ENCODE measurements at regions not wholly inside any gene's neighbourhood (a gene's known extent, or its start where the extent isn't known, plus 50 kb on each side); places are given as distances from the start of the nearest gene placed in this dataset.

DNA sequence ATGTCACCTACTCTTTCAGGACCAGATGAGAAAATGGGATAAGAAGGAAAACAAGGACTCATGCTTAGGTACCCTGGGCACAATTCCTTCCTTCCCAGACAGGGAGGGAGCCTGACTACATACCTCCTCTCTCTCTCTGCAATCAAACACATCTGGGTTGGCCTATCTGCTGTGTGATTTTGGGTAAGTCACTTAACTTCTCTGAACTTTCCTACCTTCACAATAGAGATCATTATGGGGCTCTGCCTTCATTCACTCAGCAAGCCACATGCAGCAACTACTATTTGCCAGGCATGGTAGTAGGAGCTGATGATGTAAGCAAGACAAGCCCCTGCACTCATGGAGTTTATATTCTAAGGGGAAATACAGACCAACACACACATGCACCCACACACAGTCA lies 251.2 kb downstream of the SHQ1 start:
- no peak overlapping the region for H3K4me2 ChIP-seq (ENCODE audit: low read length)
- no peak overlapping the region for H3K4me3 ChIP-seq (ENCODE audit: insufficient read depth, low read depth, low read length)
- peaks cover 22% of the 10 kb centered on the region for H3K27me3 ChIP-seq (ENCODE audit: insufficient read depth, low read length)
- H3K9me3 ChIP-seq (ENCODE audit: insufficient read depth, low read depth, low read length), result no peaks in the 10 kb centered on the region
- H3K9ac ChIP-seq (ENCODE audit: low read length), result no peak overlapping the region
- Mint-ChIP-seq H3K27me3 (ENCODE audit: low read depth, unreplicated experiment) (peaks cover 37% of the 10 kb centered on the region), H3K36me3 (ENCODE audit: low read depth, unreplicated experiment) (peaks cover 2% of the 10 kb centered on the region), H3K9me3 (ENCODE audit: unreplicated experiment) (no peaks in the 10 kb centered on the region), H3K4me3 (ENCODE audit: unreplicated experiment) (no peak overlapping the region), H3K4me1 (ENCODE audit: low read depth, unreplicated experiment) (peaks cover 17% of the 10 kb centered on the region), H3K27ac (ENCODE audit: unreplicated experiment) (no peak overlapping the region)
- H4K20me1 ChIP-seq (ENCODE audit: insufficient read depth, low read length), result no peaks in the 10 kb centered on the region
- FAIRE-seq (no peak), DNase-seq (ENCODE audit: low read depth) (no peak)
- H2AFZ ChIP-seq (ENCODE audit: low read depth, low read length), result no peak overlapping the region
- no peak overlapping the region for H3K27ac ChIP-seq (ENCODE audit: low read depth, low read length)
- H3K79me2 ChIP-seq (ENCODE audit: insufficient read depth, low read length), result no peaks in the 10 kb centered on the region
- peaks cover 9% of the 10 kb centered on the region for H3K4me1 ChIP-seq (ENCODE audit: insufficient read depth, low read length)
- TF ChIP-seq EZH2 (IDR thresholded peaks at IDR 0.05; ENCODE audit: insufficient read depth, low read length), result no peak
- TF ChIP-seq, protein P1, sequence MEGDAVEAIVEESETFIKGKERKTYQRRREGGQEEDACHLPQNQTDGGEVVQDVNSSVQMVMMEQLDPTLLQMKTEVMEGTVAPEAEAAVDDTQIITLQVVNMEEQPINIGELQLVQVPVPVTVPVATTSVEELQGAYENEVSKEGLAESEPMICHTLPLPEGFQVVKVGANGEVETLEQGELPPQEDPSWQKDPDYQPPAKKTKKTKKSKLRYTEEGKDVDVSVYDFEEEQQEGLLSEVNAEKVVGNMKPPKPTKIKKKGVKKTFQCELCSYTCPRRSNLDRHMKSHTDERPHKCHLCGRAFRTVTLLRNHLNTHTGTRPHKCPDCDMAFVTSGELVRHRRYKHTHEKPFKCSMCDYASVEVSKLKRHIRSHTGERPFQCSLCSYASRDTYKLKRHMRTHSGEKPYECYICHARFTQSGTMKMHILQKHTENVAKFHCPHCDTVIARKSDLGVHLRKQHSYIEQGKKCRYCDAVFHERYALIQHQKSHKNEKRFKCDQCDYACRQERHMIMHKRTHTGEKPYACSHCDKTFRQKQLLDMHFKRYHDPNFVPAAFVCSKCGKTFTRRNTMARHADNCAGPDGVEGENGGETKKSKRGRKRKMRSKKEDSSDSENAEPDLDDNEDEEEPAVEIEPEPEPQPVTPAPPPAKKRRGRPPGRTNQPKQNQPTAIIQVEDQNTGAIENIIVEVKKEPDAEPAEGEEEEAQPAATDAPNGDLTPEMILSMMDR (IDR thresholded peaks at IDR 0.05; ENCODE audit: insufficient read depth, low read depth, low read length), result no peak
- no peaks in the 10 kb centered on the region for H3K36me3 ChIP-seq (ENCODE audit: insufficient read depth, low read length)

DNA sequence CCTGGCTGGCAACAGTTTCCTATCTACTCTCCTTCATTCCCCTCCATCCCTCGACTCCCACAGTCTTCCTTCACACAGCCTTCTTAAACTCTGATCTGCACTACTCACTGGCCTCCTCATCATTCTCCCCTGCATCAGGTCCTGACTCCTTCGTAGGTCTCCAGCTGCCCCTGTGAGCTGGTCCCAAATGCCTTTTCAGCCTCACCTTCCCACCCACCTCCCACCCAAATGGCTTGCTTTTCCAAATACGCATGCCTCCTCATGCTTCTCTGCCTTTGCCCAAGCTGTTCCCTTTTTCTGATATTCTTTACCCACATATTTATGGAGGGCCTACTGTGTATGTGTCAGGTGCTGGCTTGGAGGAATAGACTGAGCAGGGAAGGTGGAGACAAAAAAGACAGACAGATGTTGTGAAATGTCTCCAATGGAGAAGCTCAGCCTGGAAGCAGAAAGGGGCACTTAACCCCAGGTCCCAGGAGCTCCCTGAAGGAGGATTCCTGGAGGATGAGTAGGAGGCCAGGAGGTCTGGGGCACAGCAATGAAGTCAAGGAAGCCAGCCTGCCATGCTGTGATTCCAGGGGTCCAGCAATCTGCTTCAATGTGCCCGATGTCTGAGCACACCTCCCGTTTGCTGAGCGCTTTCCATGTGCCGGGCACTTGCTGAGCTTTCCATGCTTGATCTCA lies 252.2 kb downstream of the SHQ1 start:
- peaks cover 19% of the 10 kb centered on the region for H3K4me1 ChIP-seq (ENCODE audit: insufficient read depth, low read length)
- DNase-seq (ENCODE audit: low read depth), result no peak
- H2AFZ ChIP-seq (ENCODE audit: low read depth, low read length), result no peak overlapping the region
- Mint-ChIP-seq H3K4me1 (ENCODE audit: low read depth, unreplicated experiment) (peaks cover 26% of the 10 kb centered on the region), H3K36me3 (ENCODE audit: low read depth, unreplicated experiment) (peaks cover 2% of the 10 kb centered on the region), H3K27ac (ENCODE audit: unreplicated experiment) (peak overlapping the region; percentile 77), H3K27me3 (ENCODE audit: low read depth, unreplicated experiment) (peaks cover 28% of the 10 kb centered on the region), H3K9me3 (ENCODE audit: unreplicated experiment) (no peaks in the 10 kb centered on the region), H3K4me3 (ENCODE audit: unreplicated experiment) (no peak overlapping the region)
- H3K79me2 ChIP-seq (ENCODE audit: insufficient read depth, low read length), result no peaks in the 10 kb centered on the region
- no peak overlapping the region for H3K4me3 ChIP-seq (ENCODE audit: insufficient read depth, low read depth, low read length)
- H3K36me3 ChIP-seq (ENCODE audit: insufficient read depth, low read length), result no peaks in the 10 kb centered on the region
- TF ChIP-seq, protein P1 (IDR thresholded peaks at IDR 0.05; ENCODE audit: insufficient read depth, low read depth, low read length), result no peak
- TF ChIP-seq EZH2 (IDR thresholded peaks at IDR 0.05; ENCODE audit: insufficient read depth, low read length), result no peak
- FAIRE-seq, result no peak
- no peak overlapping the region for H3K27ac ChIP-seq (ENCODE audit: low read depth, low read length)
- no peaks in the 10 kb centered on the region for H3K9me3 ChIP-seq (ENCODE audit: insufficient read depth, low read depth, low read length)
- peaks cover 19% of the 10 kb centered on the region for H3K27me3 ChIP-seq (ENCODE audit: insufficient read depth, low read length)
- no peak overlapping the region for H3K9ac ChIP-seq (ENCODE audit: low read length)
- no peak overlapping the region for H3K4me2 ChIP-seq (ENCODE audit: low read length)
- H4K20me1 ChIP-seq (ENCODE audit: insufficient read depth, low read length), result no peaks in the 10 kb centered on the region

DNA sequence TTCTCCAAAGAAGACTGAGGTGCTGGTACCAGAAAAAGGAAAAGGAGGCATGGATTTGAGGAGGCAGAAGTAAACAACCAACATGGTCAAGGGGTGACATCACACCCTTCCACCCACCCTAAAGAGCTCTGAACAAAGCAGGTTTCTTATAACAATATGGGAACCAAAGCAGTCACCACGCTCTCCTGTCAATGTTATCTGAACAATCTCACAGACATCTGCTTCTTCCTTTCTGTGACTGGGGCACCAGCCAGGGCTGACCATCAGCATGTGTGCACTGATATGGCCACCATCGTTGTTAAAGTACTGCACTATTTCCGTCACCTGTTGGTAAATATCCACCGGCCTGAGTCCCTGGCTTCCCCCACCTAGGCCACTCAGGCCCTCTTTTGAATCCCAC lies 252.9 kb downstream of the SHQ1 start:
- no peak overlapping the region for H3K27ac ChIP-seq (ENCODE audit: low read depth, low read length)
- no peaks in the 10 kb centered on the region for H3K79me2 ChIP-seq (ENCODE audit: insufficient read depth, low read length)
- Mint-ChIP-seq H3K36me3 (ENCODE audit: low read depth, unreplicated experiment) (peaks cover 2% of the 10 kb centered on the region), H3K27ac (ENCODE audit: unreplicated experiment) (peak overlapping the region; percentile 16), H3K4me3 (ENCODE audit: unreplicated experiment) (no peak overlapping the region), H3K27me3 (ENCODE audit: low read depth, unreplicated experiment) (peaks cover 21% of the 10 kb centered on the region), H3K9me3 (ENCODE audit: unreplicated experiment) (no peaks in the 10 kb centered on the region), H3K4me1 (ENCODE audit: low read depth, unreplicated experiment) (peaks cover 31% of the 10 kb centered on the region)
- peaks cover 15% of the 10 kb centered on the region for H3K27me3 ChIP-seq (ENCODE audit: insufficient read depth, low read length)
- FAIRE-seq (no peak), DNase-seq (ENCODE audit: low read depth) (peak; percentile 6)
- H2AFZ ChIP-seq (ENCODE audit: low read depth, low read length), result no peak overlapping the region
- no peak overlapping the region for H3K9ac ChIP-seq (ENCODE audit: low read length)
- no peaks in the 10 kb centered on the region for H4K20me1 ChIP-seq (ENCODE audit: insufficient read depth, low read length)
- no peaks in the 10 kb centered on the region for H3K9me3 ChIP-seq (ENCODE audit: insufficient read depth, low read depth, low read length)
- no peak overlapping the region for H3K4me2 ChIP-seq (ENCODE audit: low read length)
- peaks cover 21% of the 10 kb centered on the region for H3K4me1 ChIP-seq (ENCODE audit: insufficient read depth, low read length)
- no peak overlapping the region for H3K4me3 ChIP-seq (ENCODE audit: insufficient read depth, low read depth, low read length)
- H3K36me3 ChIP-seq (ENCODE audit: insufficient read depth, low read length), result no peaks in the 10 kb centered on the region
- no peak for TF ChIP-seq EZH2 (IDR thresholded peaks at IDR 0.05; ENCODE audit: insufficient read depth, low read length)
- TF ChIP-seq, protein P1 (IDR thresholded peaks at IDR 0.05; ENCODE audit: insufficient read depth, low read depth, low read length), result no peak

Measured in astrocyte (in vitro differentiated cells and primary cell).